H1 (cell line): ENCODE measurements at regions not wholly inside any gene's neighbourhood (a gene's known extent, or its start where the extent isn't known, plus 50 kb on each side); places are given as distances from the start of the nearest gene placed in this dataset.

Experiments used
- CTCF ChIA-PET: fragments of 300-600 bp; sonication (Branson Sonifier 250); formaldehyde crosslinking; loops from one replicate; lab custom pipeline; 2021; ENCODE audit not compliant: partially characterized antibody; lab: Charles Lee
- POLR2A ChIA-PET: fragments of 300-600 bp; sonication (Branson Sonifier 250); formaldehyde crosslinking; loops from one replicate; lab custom pipeline; 2021; ENCODE audit warnings: inconsistent platforms; ENCODE audit not compliant: partially characterized antibody; lab: Charles Lee
- DNase-seq, 2 experiments: peaks; one replicate each; pipeline versions ENCODE4 v3.0.0 to v3.0.0-alpha.2; 2010 to 2022; ENCODE audit warnings: low spot score in 2 of 2, low read depth in 1 of 2, mixed read lengths in 1 of 2
- FAIRE-seq: peaks from 2 replicates; lab custom pipeline; 2011; peaks lifted over from hg19 to GRCh38; lab: Jason Lieb, UNC
- H2AFZ ChIP-seq: 2 replicates; pipeline ENCODE4 v1.8.1; 2012; ENCODE audit warnings: low read length, inconsistent platforms
- H2AK5ac ChIP-seq: 2 replicates; pipeline ENCODE4 v1.6.1; 2013; ENCODE audit warnings: low read depth, low read length
- H2BK120ac ChIP-seq: replicated peaks from 2 replicates; pipeline ENCODE3; 2013; ENCODE audit warnings: low read depth, low read length, inconsistent platforms
- H2BK12ac ChIP-seq: 2 replicates; pipeline ENCODE4 v1.6.1; 2013; ENCODE audit warnings: low read depth, low read length
- H2BK15ac ChIP-seq: 2 replicates; pipeline ENCODE4 v1.6.1; 2013; ENCODE audit warnings: low read length
- H2BK20ac ChIP-seq: 2 replicates; pipeline ENCODE4 v1.6.1; 2013; ENCODE audit warnings: low read length
- H2BK5ac ChIP-seq: 2 replicates; pipeline ENCODE4 v1.6.1; 2013; ENCODE audit warnings: low read depth, low read length
- H3K14ac ChIP-seq: 2 replicates; pipeline ENCODE4 v1.6.1; 2013; ENCODE audit warnings: inconsistent platforms; ENCODE audit not compliant: insufficient read length
- H3K18ac ChIP-seq: 2 replicates; pipeline ENCODE4 v1.6.1; 2013; ENCODE audit warnings: low read length; ENCODE audit errors: extremely low read depth
- H3K23ac ChIP-seq: 2 replicates; pipeline ENCODE4 v1.6.1; 2013; ENCODE audit warnings: inconsistent platforms; ENCODE audit not compliant: insufficient read length
- H3K23me2 ChIP-seq: 2 replicates; pipeline ENCODE4 v1.6.1; 2013; ENCODE audit warnings: low read depth, low read length
- H3K27ac ChIP-seq: 2 replicates; pipeline ENCODE4 v1.6.1; 2011; ENCODE audit warnings: low read depth, low read length, inconsistent platforms
- H3K27me3 ChIP-seq, 4 experiments: replicated peaks in 1 of 4; 1 replicate in 1 of 4; 2 replicates in 3 of 4; pipeline versions ENCODE4 v1.6.1 to v1.8.1; 2011 to 2013; ENCODE audit warnings: low read length in 3 of 4, mild to moderate bottlenecking in 3 of 4, inconsistent platforms in 2 of 4, mixed read lengths in 2 of 4, moderate library complexity in 1 of 4; ENCODE audit not compliant: control insufficient read depth in 3 of 4, insufficient read depth in 3 of 4; ENCODE audit errors: extremely low read depth in 1 of 4
- H3K36me3 ChIP-seq, 4 experiments: 2 replicates each; pipeline versions ENCODE4 v1.6.1 to v1.8.1; 2011 to 2013; ENCODE audit warnings: mild to moderate bottlenecking in 4 of 4, low read length in 3 of 4, moderate library complexity in 2 of 4, control low read depth in 1 of 4, inconsistent platforms in 1 of 4; ENCODE audit not compliant: insufficient read depth in 4 of 4, control insufficient read depth in 2 of 4
- H3K4ac ChIP-seq: replicated peaks from 2 replicates; pipeline ENCODE3; 2013; ENCODE audit warnings: low read length, low read depth, mixed read lengths, inconsistent platforms; ENCODE audit not compliant: insufficient read length
- H3K4me1 ChIP-seq, 4 experiments: replicated peaks in 1 of 4; 1 replicate in 1 of 4; 2 replicates in 3 of 4; pipeline versions ENCODE4 v1.6.1 to v1.8.1; 2011 to 2013; ENCODE audit warnings: low read length in 3 of 4, inconsistent platforms in 2 of 4, mixed read lengths in 1 of 4; ENCODE audit not compliant: insufficient read depth in 4 of 4, control insufficient read depth in 3 of 4
- H3K4me2 ChIP-seq, 2 experiments: 2 replicates each; pipeline versions ENCODE4 v1.6.1 to v1.8.1; 2011 to 2013; ENCODE audit warnings: low read depth in 2 of 2, low read length in 2 of 2, control low read depth in 1 of 2, inconsistent platforms in 1 of 2, mild to moderate bottlenecking in 1 of 2; ENCODE audit not compliant: insufficient read depth in 1 of 2
- H3K4me3 ChIP-seq, 4 experiments: fragments of 200-600, 300-600 bp in 1 of 4; sonication (generic), shearing (Covaris generic), sonication (Bioruptor Twin) in 1 of 4; 2 replicates each; pipeline versions ENCODE4 v1.5.1 to v1.8.1; 2011 to 2016; ENCODE audit warnings: low read length in 4 of 4, low read depth in 3 of 4, control low read depth in 2 of 4, inconsistent platforms in 2 of 4, mild to moderate bottlenecking in 2 of 4, mixed read lengths in 1 of 4, moderate library complexity in 1 of 4; ENCODE audit not compliant: insufficient read depth in 2 of 4; ENCODE audit errors: extremely low read depth in 1 of 4
- H3K56ac ChIP-seq: replicated peaks from 2 replicates; pipeline ENCODE3; 2013; ENCODE audit warnings: low read depth, mild to moderate bottlenecking, mixed read lengths, low read length, inconsistent platforms; ENCODE audit not compliant: insufficient read length
- H3K79me1 ChIP-seq: 2 replicates; pipeline ENCODE4 v1.6.1; 2013; ENCODE audit warnings: low read depth, low read length, control low read depth
- H3K79me2 ChIP-seq, 2 experiments: 2 replicates each; pipeline versions ENCODE4 v1.6.1 to v1.8.1; 2012 to 2013; ENCODE audit warnings: low read length in 2 of 2, mild to moderate bottlenecking in 2 of 2, inconsistent platforms in 1 of 2; ENCODE audit not compliant: insufficient read depth in 2 of 2, control insufficient read depth in 1 of 2
- H3K9ac ChIP-seq, 4 experiments: replicated peaks in 1 of 4; 1 replicate in 1 of 4; 2 replicates in 3 of 4; pipeline versions ENCODE4 v1.6.1 to v1.8.1; 2011 to 2013; ENCODE audit warnings: low read depth in 3 of 4, low read length in 3 of 4, control low read depth in 2 of 4, mild to moderate bottlenecking in 2 of 4, moderate library complexity in 2 of 4, inconsistent platforms in 1 of 4; ENCODE audit errors: extremely low read depth in 1 of 4
- H3K9me3 ChIP-seq, 2 experiments: 2 replicates each; pipeline versions ENCODE4 v1.6.1 to v1.8.1; 2012 to 2013; ENCODE audit warnings: mild to moderate bottlenecking in 2 of 2, moderate library complexity in 2 of 2, control low read depth in 1 of 2, inconsistent platforms in 1 of 2, low read depth in 1 of 2, low read length in 1 of 2, mixed read lengths in 1 of 2; ENCODE audit not compliant: insufficient read depth in 2 of 2
- H4K20me1 ChIP-seq, 2 experiments: replicated peaks in 1 of 2; 2 replicates each; pipeline versions ENCODE3 to v1.8.1; 2011 to 2013; ENCODE audit warnings: inconsistent platforms in 2 of 2, low read length in 2 of 2, mild to moderate bottlenecking in 1 of 2; ENCODE audit not compliant: insufficient read depth in 2 of 2, control insufficient read depth in 1 of 2
- H4K5ac ChIP-seq: 2 replicates; pipeline ENCODE4 v1.6.1; 2013; ENCODE audit warnings: low read length, low read depth, mixed read lengths, inconsistent platforms; ENCODE audit not compliant: insufficient read length
- H4K8ac ChIP-seq: 2 replicates; pipeline ENCODE4 v1.8.0; 2013; ENCODE audit warnings: mild to moderate bottlenecking, moderate library complexity, low read length, inconsistent platforms; ENCODE audit not compliant: insufficient read depth; ENCODE audit errors: extremely low read depth
- H4K91ac ChIP-seq: replicated peaks from 2 replicates; pipeline ENCODE3; 2013; ENCODE audit warnings: low read length, mixed read lengths, inconsistent platforms; ENCODE audit not compliant: insufficient read length
- CHD2 ChIP-seq: IDR thresholded peaks from 2 replicates; pipeline ENCODE4 v1.6.1; 2012; ENCODE audit warnings: low read length, improper control_type of control experiment
- GTF2F1 ChIP-seq: IDR thresholded peaks from 2 replicates; pipeline ENCODE4 v1.6.1; 2012; ENCODE audit warnings: low read depth, low read length, improper control_type of control experiment, borderline replicate concordance
- SIRT6 ChIP-seq: IDR thresholded peaks from one replicate; pipeline ENCODE4 v1.7.1; 2012; ENCODE audit warnings: low read length, inconsistent platforms
- TAF7 ChIP-seq: optimal IDR thresholded peaks from 2 replicates; pipeline ENCODE3; 2011; ENCODE audit warnings: low read depth, mild to moderate bottlenecking, inconsistent platforms, low read length, moderate library complexity, borderline replicate concordance
- TBP ChIP-seq: IDR thresholded peaks from 2 replicates; pipeline ENCODE4 v1.6.1; 2011; ENCODE audit warnings: low read depth, low read length, improper control_type of control experiment
- TCF12 ChIP-seq: IDR thresholded peaks from 2 replicates; pipeline ENCODE4 v1.6.1; 2011; ENCODE audit warnings: low read depth, mild to moderate bottlenecking, low read length
- USF2 ChIP-seq: IDR thresholded peaks from 2 replicates; pipeline ENCODE4 v1.6.1; 2011; ENCODE audit warnings: low read length, improper control_type of control experiment
- WGBS, 2 experiments: shearing (Covaris generic) in 1 of 2; methylation state at CpG; one replicate each; pipeline versions ENCODE4 v1.1.6 to v1.1.7; 2013 to 2015; ENCODE audit warnings: low lambda C conversion rate in 2 of 2, mixed read lengths in 2 of 2, inconsistent platforms in 1 of 2, low coverage in 1 of 2, missing lambda C conversion rate in 1 of 2; ENCODE audit not compliant: insufficient replicate concordance in 2 of 2, insufficient coverage in 1 of 2, insufficient read length in 1 of 2; ENCODE audit errors: extremely low coverage in 1 of 2, missing lambda C conversion rate in 1 of 2; 5-methylcytosine and 5-hydroxymethylcytosine counted together

- WGBS, 2 experiments, result 93% methylated on average over 22 of the region's 22 CpGs; no CpG with 5 or more reads in 1 of the 2 experiments
- peaks cover 5 to 12% of the 10 kb centered on the region in 2 experiments for H4K20me1 ChIP-seq
- no peak overlapping the region for H3K27ac ChIP-seq
- H4K91ac ChIP-seq, result no peak overlapping the region
- no peak overlapping the region for H2BK5ac ChIP-seq
- H2BK20ac ChIP-seq, result no peak overlapping the region
- H2AK5ac ChIP-seq, result no peak overlapping the region
- no peaks in the 10 kb centered on the region for H3K79me2 ChIP-seq
- H2BK120ac ChIP-seq, result no peak overlapping the region
- no peak overlapping the region for H2AFZ ChIP-seq
- H3K4me1 ChIP-seq, result no peaks in the 10 kb centered on the region; a peak in 1 of 7 replicates
- FAIRE-seq (no peak), DNase-seq (no peak)
- no peak overlapping the region for H2BK15ac ChIP-seq
- H3K56ac ChIP-seq, result no peak overlapping the region
- H3K4me2 ChIP-seq, result no peak overlapping the region
- no peaks in the 10 kb centered on the region for H3K27me3 ChIP-seq
- H3K4me3 ChIP-seq, result no peak overlapping the region
- no peak overlapping the region for H3K18ac ChIP-seq
- no peaks in the 10 kb centered on the region for H3K9me3 ChIP-seq
- H3K23ac ChIP-seq, result no peak overlapping the region
- H3K9ac ChIP-seq, result no peak overlapping the region
- ChIA-PET POLR2A (no interaction called here), CTCF (interaction anchor here (1.3 to 1.8 kb wide), 2 partner anchors 13 to 30 kb away, joined by 3 to 4 read pairs; no protein-coding TSS in a partner anchor)
- no peak overlapping the region for H2BK12ac ChIP-seq
- no peak overlapping the region for H3K14ac ChIP-seq
- H3K79me1 ChIP-seq, result no peaks in the 10 kb centered on the region; the same call in 1 of the 2 replicates
- no peaks in the 10 kb centered on the region for H3K23me2 ChIP-seq
- no peak overlapping the region for H4K5ac ChIP-seq
- H4K8ac ChIP-seq, result no peak overlapping the region; the same call in 1 of the 2 replicates
- no peak overlapping the region for H3K4ac ChIP-seq
- H3K36me3 ChIP-seq, result no peaks in the 10 kb centered on the region
- TF ChIP-seq GTF2F1 (no peak), TCF12 (no peak), CHD2 (no peak), TBP (no peak), TAF7 (no peak), SIRT6 (no peak), USF2 (no peak)
Measured at GRCh38 chr11:70846781-70847655, 405.4 kb downstream of the SHANK2 start.
